Endothelial cell of umbilical vein (primary cell): ENCODE measurements at regions not wholly inside any gene's neighbourhood (a gene's known extent, or its start where the extent isn't known, plus 50 kb on each side); places are given as distances from the start of the nearest gene placed in this dataset.

Experiments used
- POLR2A ChIP-seq: IDR thresholded peaks from 2 replicates; pipeline ENCODE4 v1.6.1; 2012; ENCODE audit warnings: low read depth, mild to moderate bottlenecking, control low read depth, low read length
- POLR2AphosphoS5 ChIP-seq: IDR thresholded peaks from 2 replicates; pipeline ENCODE4 v1.6.1; 2012; ENCODE audit warnings: low read depth, mild to moderate bottlenecking, control low read depth, low read length, moderate library complexity; ENCODE audit not compliant: insufficient read depth
- TF ChIP-seq, protein P1 (sequence below), 2 donors: IDR thresholded peaks; 1 replicate in 1 of 2; 2 replicates in 1 of 2; pipeline ENCODE4 v1.5.1; 2011; ENCODE audit warnings: low read length in 2 of 2, mild to moderate bottlenecking in 2 of 2, moderate library complexity in 2 of 2, control low read depth in 1 of 2, inconsistent platforms in 1 of 2, low read depth in 1 of 2; ENCODE audit not compliant: insufficient read depth in 1 of 2; ENCODE audit errors: extremely low read depth in 1 of 2

DNA sequence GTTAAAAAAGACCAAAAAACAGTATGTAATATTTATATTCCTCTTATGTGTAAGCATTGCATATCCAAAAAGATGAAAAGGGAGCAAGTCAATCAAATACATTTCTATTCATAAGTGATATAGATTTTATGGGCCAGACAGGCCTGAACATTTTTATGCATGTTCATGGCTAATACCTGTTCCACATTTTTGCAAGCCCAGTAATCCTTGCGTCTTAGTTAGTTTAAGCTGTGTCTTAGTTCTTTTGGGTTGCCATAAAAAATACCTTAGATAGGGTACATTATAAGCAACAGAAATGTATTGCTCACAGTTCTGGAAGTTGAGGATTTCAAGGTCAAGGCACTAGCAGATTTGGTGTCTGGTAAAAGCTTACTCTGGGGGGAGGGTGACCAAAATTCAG lies 342.1 kb downstream of the TAF11L14 start:
- no peak for TF ChIP-seq POLR2A
- no peak for TF ChIP-seq POLR2AphosphoS5
- TF ChIP-seq, protein P1, sequence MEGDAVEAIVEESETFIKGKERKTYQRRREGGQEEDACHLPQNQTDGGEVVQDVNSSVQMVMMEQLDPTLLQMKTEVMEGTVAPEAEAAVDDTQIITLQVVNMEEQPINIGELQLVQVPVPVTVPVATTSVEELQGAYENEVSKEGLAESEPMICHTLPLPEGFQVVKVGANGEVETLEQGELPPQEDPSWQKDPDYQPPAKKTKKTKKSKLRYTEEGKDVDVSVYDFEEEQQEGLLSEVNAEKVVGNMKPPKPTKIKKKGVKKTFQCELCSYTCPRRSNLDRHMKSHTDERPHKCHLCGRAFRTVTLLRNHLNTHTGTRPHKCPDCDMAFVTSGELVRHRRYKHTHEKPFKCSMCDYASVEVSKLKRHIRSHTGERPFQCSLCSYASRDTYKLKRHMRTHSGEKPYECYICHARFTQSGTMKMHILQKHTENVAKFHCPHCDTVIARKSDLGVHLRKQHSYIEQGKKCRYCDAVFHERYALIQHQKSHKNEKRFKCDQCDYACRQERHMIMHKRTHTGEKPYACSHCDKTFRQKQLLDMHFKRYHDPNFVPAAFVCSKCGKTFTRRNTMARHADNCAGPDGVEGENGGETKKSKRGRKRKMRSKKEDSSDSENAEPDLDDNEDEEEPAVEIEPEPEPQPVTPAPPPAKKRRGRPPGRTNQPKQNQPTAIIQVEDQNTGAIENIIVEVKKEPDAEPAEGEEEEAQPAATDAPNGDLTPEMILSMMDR (IDR thresholded peaks at IDR 0.05; ENCODE audit: extremely low read depth in 1 of 2, insufficient read depth in 1 of 2, low read depth in 1 of 2, low read length in 2 of 2), result no peak
